ENCODE measurements at regions not wholly inside any gene's neighbourhood (a gene's known extent, or its start where the extent isn't known, plus 50 kb on each side); places are given as distances from the start of the nearest gene placed in this dataset.

GRCh38 chr6:122151066-122151465 lies 248.4 kb upstream of the HSF2 start:
- no peak for TF ChIP-seq CTCF (IDR thresholded peaks at IDR 0.05)
- no peak for TF ChIP-seq POLR2A (IDR thresholded peaks at IDR 0.05)

Data from thyroid gland (tissue), 4 donors.